Neural cell (in vitro differentiated cells): ENCODE measurements at regions not wholly inside any gene's neighbourhood (a gene's known extent, or its start where the extent isn't known, plus 50 kb on each side); places are given as distances from the start of the nearest gene placed in this dataset.
"Not testable (repeated sequence)": the region's sequence is repeated elsewhere in the genome, so short reads cannot be mapped to it uniquely, and the experiment has no call there.

Source experiments
- H2AFZ ChIP-seq: fragments of 200-600, 300-800 bp; sonication (generic), shearing (Covaris generic); 2 replicates; pipeline ENCODE4 v1.6.0; 2014; ENCODE audit warnings: low read depth, mild to moderate bottlenecking, antibody characterized with exemption, low read length, moderate library complexity
- H3F3A ChIP-seq: fragments of 200-600 bp; shearing (Covaris generic); 2 replicates; pipeline ENCODE4 v1.6.1; 2016; ENCODE audit warnings: mild to moderate bottlenecking, moderate library complexity, mixed read lengths, antibody characterized with exemption, low read length; ENCODE audit not compliant: insufficient read depth, poor library complexity, severe bottlenecking
- H3K27ac ChIP-seq: fragments of 200-600, 300-800 bp; sonication (generic), shearing (Covaris generic); 2 replicates; pipeline ENCODE4 v1.5.1; 2014; ENCODE audit warnings: mild to moderate bottlenecking, low read length, moderate library complexity
- H3K27me3 ChIP-seq: fragments of 300-800, 200-600 bp; sonication (generic), shearing (Covaris generic); 2 replicates; pipeline ENCODE4 v1.6.0; 2014; ENCODE audit warnings: mild to moderate bottlenecking, low read depth, low read length, moderate library complexity; ENCODE audit not compliant: insufficient read depth
- H3K36me3 ChIP-seq: fragments of 300-800, 200-600 bp; sonication (generic), shearing (Covaris generic); 2 replicates; pipeline ENCODE4 v1.5.1; 2014; ENCODE audit warnings: mild to moderate bottlenecking, antibody characterized with exemption, low read length, moderate library complexity; ENCODE audit not compliant: insufficient read depth
- H3K4me2 ChIP-seq: fragments of 300-800, 200-600 bp; sonication (generic), shearing (Covaris generic); 2 replicates; pipeline ENCODE4 v1.6.0; 2014; ENCODE audit warnings: mild to moderate bottlenecking, low read length
- H3K4me3 ChIP-seq: fragments of 300-800, 200-600 bp; sonication (generic), shearing (Covaris generic); 2 replicates; pipeline ENCODE4 v1.5.1; 2014; ENCODE audit warnings: mild to moderate bottlenecking, low read length, moderate library complexity
- H3K79me2 ChIP-seq: fragments of 200-600 bp; shearing (Covaris generic); replicated peaks from 2 replicates; pipeline ENCODE4 v1.6.0; 2014; ENCODE audit warnings: mild to moderate bottlenecking, low read length, moderate library complexity; ENCODE audit not compliant: insufficient read depth
- H3K9ac ChIP-seq: fragments of 300-800, 200-600 bp; sonication (generic), shearing (Covaris generic); 2 replicates; pipeline ENCODE4 v1.6.1; 2016; ENCODE audit warnings: mild to moderate bottlenecking, low read length, mixed read lengths
- H3K9me2 ChIP-seq: fragments of 200-600 bp; shearing (Covaris generic); 2 replicates; pipeline ENCODE4 v1.6.1; 2016; ENCODE audit warnings: mild to moderate bottlenecking, low read length, mixed read lengths; ENCODE audit not compliant: insufficient read depth
- H3K9me3 ChIP-seq: fragments of 200-600, 300-800 bp; sonication (generic), shearing (Covaris generic); 2 replicates; pipeline ENCODE4 v1.6.1; 2016; ENCODE audit warnings: mild to moderate bottlenecking, mixed run types, low read length, moderate library complexity, mixed read lengths
- H4K20me1 ChIP-seq: fragments of 200-600 bp; shearing (Covaris generic); 2 replicates; pipeline ENCODE4 v1.6.1; 2016; ENCODE audit warnings: mild to moderate bottlenecking, mixed run types; ENCODE audit not compliant: insufficient read depth
- EP300 ChIP-seq: fragments of 450-650 bp; conservative IDR thresholded peaks from 2 replicates; pipeline ENCODE4 v1.6.1; 2014; ENCODE audit warnings: antibody characterized with exemption, mild to moderate bottlenecking, moderate library complexity; ENCODE audit not compliant: poor library complexity, severe bottlenecking
- EZH2 ChIP-seq: fragments of 200-600, 300-800 bp; shearing (Covaris generic), sonication (generic); IDR thresholded peaks from 2 replicates; pipeline ENCODE4 v1.6.1; 2014; ENCODE audit warnings: antibody characterized with exemption, low read length, borderline replicate concordance, mild to moderate bottlenecking; ENCODE audit not compliant: insufficient read depth, poor library complexity, severe bottlenecking
- MXI1 ChIP-seq: fragments of 450-650 bp; conservative IDR thresholded peaks from 2 replicates; pipeline ENCODE4 v1.6.1; 2014; ENCODE audit warnings: antibody characterized with exemption, mild to moderate bottlenecking; ENCODE audit not compliant: poor library complexity, severe bottlenecking
- POLR2AphosphoS5 ChIP-seq: IDR thresholded peaks from 2 replicates; pipeline ENCODE4 v1.6.1; 2012
- RAD21 ChIP-seq: fragments of 450-650 bp; conservative IDR thresholded peaks from 2 replicates; pipeline ENCODE4 v1.6.1; 2014; ENCODE audit warnings: antibody characterized with exemption, mild to moderate bottlenecking, moderate library complexity
- SMC3 ChIP-seq: fragments of 450-650 bp; conservative IDR thresholded peaks from 2 replicates; pipeline ENCODE4 v1.6.1; 2014; ENCODE audit warnings: antibody characterized with exemption, mild to moderate bottlenecking, moderate library complexity; ENCODE audit not compliant: poor library complexity
- TAF1 ChIP-seq: IDR thresholded peaks from 2 replicates; pipeline ENCODE4 v1.6.1; 2012; ENCODE audit warnings: low read depth
- TF ChIP-seq, protein P1 (sequence below): IDR thresholded peaks from 2 replicates; pipeline ENCODE4 v1.6.1; 2012; ENCODE audit warnings: borderline replicate concordance
- TF ChIP-seq, protein P2 (sequence below): fragments of 450-650 bp; IDR thresholded peaks from 2 replicates; pipeline ENCODE4 v1.5.1; 2014; ENCODE audit warnings: antibody characterized with exemption, mild to moderate bottlenecking, moderate library complexity; ENCODE audit not compliant: poor library complexity, severe bottlenecking

DNA sequence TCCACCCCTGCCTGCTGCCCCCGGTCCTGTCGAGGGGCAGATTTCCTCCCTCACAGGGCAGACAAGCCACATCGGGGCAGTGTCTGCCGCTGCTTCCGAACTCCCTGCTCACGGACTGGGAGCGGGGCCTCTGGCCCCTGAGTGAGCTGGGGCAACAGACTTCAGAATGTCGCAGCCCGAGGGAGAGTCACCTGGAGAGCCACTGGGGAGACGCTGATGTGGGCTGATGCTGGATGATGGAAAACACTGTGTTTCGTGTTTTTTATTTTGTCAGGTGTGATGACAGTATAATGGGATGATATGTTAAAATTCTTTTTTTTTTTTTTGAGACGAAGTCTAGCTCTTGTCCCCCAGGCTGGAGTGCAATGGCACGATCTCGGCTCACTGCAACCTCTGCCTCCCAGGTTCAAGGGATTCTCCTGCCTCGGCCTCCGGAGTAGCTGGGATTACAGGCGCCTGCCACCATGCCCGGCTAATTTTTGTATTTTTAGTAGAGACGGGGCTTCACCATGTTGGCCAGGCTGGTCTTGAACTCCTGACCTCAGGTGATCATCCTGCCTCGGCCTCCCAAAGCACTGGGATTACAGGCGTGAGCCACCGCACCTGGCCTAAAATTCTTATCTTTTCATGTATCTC, 52.1 kb upstream of the SEPTIN5 start:
- H2AFZ ChIP-seq, H3F3A ChIP-seq, H3K27ac ChIP-seq: not testable (repeated sequence)

DNA sequence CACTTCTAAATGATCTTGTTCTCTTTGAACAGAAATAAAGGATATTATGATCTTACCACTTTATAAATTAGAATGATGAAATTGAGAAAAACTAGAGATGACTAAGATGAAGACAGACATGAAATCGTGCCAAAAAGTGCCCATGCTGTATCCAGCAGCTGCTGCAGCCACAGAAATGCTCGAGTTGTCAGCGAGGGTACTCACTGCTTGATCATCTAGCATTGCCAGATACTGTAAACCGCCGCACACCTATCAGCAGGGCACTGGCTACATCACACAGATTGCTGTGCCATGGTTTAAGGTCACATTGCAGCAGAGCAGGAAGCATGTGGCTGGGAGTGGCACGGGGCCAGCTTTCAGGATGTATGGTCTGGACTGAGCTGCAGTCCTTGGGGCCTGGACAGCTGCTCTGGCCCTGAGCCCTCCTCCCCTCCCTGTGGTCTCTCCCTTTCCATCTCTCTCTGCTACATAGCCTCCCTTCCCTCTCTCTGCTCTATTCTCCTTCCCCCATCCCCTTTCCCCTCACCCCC, 51.0 kb upstream of the SEPTIN5 start:
- H3K36me3 ChIP-seq, result no peaks in the 10 kb centered on the region
- H3K4me3 ChIP-seq, result no peak overlapping the region
- H3K4me2 ChIP-seq, result no peak overlapping the region
- H3K9me3 ChIP-seq, result no peaks in the 10 kb centered on the region
- H3F3A ChIP-seq, result no peaks in the 10 kb centered on the region
- no peaks in the 10 kb centered on the region for H3K27me3 ChIP-seq
- no peak overlapping the region for H3K9ac ChIP-seq
- no peaks in the 10 kb centered on the region for H4K20me1 ChIP-seq
- no peaks in the 10 kb centered on the region for H3K9me2 ChIP-seq
- H3K79me2 ChIP-seq, result no peaks in the 10 kb centered on the region
- TF ChIP-seq RAD21, result no peak
- TF ChIP-seq POLR2AphosphoS5, result no peak
- no peak for TF ChIP-seq TAF1
- no peak for TF ChIP-seq MXI1
- TF ChIP-seq EZH2, result no peak
- TF ChIP-seq EP300, result no peak
- TF ChIP-seq, protein P1, sequence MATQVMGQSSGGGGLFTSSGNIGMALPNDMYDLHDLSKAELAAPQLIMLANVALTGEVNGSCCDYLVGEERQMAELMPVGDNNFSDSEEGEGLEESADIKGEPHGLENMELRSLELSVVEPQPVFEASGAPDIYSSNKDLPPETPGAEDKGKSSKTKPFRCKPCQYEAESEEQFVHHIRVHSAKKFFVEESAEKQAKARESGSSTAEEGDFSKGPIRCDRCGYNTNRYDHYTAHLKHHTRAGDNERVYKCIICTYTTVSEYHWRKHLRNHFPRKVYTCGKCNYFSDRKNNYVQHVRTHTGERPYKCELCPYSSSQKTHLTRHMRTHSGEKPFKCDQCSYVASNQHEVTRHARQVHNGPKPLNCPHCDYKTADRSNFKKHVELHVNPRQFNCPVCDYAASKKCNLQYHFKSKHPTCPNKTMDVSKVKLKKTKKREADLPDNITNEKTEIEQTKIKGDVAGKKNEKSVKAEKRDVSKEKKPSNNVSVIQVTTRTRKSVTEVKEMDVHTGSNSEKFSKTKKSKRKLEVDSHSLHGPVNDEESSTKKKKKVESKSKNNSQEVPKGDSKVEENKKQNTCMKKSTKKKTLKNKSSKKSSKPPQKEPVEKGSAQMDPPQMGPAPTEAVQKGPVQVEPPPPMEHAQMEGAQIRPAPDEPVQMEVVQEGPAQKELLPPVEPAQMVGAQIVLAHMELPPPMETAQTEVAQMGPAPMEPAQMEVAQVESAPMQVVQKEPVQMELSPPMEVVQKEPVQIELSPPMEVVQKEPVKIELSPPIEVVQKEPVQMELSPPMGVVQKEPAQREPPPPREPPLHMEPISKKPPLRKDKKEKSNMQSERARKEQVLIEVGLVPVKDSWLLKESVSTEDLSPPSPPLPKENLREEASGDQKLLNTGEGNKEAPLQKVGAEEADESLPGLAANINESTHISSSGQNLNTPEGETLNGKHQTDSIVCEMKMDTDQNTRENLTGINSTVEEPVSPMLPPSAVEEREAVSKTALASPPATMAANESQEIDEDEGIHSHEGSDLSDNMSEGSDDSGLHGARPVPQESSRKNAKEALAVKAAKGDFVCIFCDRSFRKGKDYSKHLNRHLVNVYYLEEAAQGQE, result no peak
- TF ChIP-seq, protein P2, sequence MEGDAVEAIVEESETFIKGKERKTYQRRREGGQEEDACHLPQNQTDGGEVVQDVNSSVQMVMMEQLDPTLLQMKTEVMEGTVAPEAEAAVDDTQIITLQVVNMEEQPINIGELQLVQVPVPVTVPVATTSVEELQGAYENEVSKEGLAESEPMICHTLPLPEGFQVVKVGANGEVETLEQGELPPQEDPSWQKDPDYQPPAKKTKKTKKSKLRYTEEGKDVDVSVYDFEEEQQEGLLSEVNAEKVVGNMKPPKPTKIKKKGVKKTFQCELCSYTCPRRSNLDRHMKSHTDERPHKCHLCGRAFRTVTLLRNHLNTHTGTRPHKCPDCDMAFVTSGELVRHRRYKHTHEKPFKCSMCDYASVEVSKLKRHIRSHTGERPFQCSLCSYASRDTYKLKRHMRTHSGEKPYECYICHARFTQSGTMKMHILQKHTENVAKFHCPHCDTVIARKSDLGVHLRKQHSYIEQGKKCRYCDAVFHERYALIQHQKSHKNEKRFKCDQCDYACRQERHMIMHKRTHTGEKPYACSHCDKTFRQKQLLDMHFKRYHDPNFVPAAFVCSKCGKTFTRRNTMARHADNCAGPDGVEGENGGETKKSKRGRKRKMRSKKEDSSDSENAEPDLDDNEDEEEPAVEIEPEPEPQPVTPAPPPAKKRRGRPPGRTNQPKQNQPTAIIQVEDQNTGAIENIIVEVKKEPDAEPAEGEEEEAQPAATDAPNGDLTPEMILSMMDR, result no peak
- TF ChIP-seq SMC3, result no peak
- H2AFZ ChIP-seq, result no peak overlapping the region
- no peak overlapping the region for H3K27ac ChIP-seq

More for the DNA sequence above, 52.1 kb upstream of the SEPTIN5 start:
- not testable (repeated sequence) for H3K27me3 ChIP-seq, H3K9me3 ChIP-seq, H3K4me3 ChIP-seq, H3K4me2 ChIP-seq, H3K9me2 ChIP-seq, H3K9ac ChIP-seq, H4K20me1 ChIP-seq, H3K36me3 ChIP-seq, H3K79me2 ChIP-seq
